ENCODE measurements at regions not wholly inside any gene's neighbourhood (a gene's known extent, or its start where the extent isn't known, plus 50 kb on each side); places are given as distances from the start of the nearest gene placed in this dataset.

- no peaks in the 10 kb centered on the region for H3K9me3 Mint-ChIP-seq
- no peaks in the 10 kb centered on the region for H4K20me1 ChIP-seq (replicated peaks; ENCODE audit: insufficient read depth)
- no peaks in the 10 kb centered on the region for H3K36me3 ChIP-seq (ENCODE audit: insufficient read depth)
- H3F3A ChIP-seq (replicated peaks; ENCODE audit: low read depth), result no peaks in the 10 kb centered on the region
- no peak overlapping the region for H2AFZ ChIP-seq
- no peak overlapping the region for H3K27ac Mint-ChIP-seq
- no peak overlapping the region for H3K27ac ChIP-seq (ENCODE audit: low read depth)
- H3K4me3 Mint-ChIP-seq, result no peak overlapping the region
- H3K4me1 Mint-ChIP-seq, result no peaks in the 10 kb centered on the region
- TF ChIP-seq ETS1 (IDR thresholded peaks at IDR 0.05), result no peak
- no peak for TF ChIP-seq ZNF114 (CRISPR knock-in tag; IDR thresholded peaks at IDR 0.05)
- TF ChIP-seq NANOG (IDR thresholded peaks at IDR 0.05; ENCODE audit: borderline replicate concordance), result no peak
- TF ChIP-seq JUNB (IDR thresholded peaks at IDR 0.05; ENCODE audit: unreplicated experiment), result no peak
- TF ChIP-seq, protein P1, sequence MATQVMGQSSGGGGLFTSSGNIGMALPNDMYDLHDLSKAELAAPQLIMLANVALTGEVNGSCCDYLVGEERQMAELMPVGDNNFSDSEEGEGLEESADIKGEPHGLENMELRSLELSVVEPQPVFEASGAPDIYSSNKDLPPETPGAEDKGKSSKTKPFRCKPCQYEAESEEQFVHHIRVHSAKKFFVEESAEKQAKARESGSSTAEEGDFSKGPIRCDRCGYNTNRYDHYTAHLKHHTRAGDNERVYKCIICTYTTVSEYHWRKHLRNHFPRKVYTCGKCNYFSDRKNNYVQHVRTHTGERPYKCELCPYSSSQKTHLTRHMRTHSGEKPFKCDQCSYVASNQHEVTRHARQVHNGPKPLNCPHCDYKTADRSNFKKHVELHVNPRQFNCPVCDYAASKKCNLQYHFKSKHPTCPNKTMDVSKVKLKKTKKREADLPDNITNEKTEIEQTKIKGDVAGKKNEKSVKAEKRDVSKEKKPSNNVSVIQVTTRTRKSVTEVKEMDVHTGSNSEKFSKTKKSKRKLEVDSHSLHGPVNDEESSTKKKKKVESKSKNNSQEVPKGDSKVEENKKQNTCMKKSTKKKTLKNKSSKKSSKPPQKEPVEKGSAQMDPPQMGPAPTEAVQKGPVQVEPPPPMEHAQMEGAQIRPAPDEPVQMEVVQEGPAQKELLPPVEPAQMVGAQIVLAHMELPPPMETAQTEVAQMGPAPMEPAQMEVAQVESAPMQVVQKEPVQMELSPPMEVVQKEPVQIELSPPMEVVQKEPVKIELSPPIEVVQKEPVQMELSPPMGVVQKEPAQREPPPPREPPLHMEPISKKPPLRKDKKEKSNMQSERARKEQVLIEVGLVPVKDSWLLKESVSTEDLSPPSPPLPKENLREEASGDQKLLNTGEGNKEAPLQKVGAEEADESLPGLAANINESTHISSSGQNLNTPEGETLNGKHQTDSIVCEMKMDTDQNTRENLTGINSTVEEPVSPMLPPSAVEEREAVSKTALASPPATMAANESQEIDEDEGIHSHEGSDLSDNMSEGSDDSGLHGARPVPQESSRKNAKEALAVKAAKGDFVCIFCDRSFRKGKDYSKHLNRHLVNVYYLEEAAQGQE (IDR thresholded peaks at IDR 0.05; ENCODE audit: unreplicated experiment), result no peak
- TF ChIP-seq CREB1 (CRISPR knock-in tag; IDR thresholded peaks at IDR 0.05; ENCODE audit: low read depth), result no peak
- TF ChIP-seq POLR2AphosphoS5 (IDR thresholded peaks at IDR 0.05; ENCODE audit: low read depth), result no peak
- no peak overlapping the region for H3K4me2 ChIP-seq
- no peak for ATAC-seq
- H3K9me2 ChIP-seq (ENCODE audit: insufficient read depth), result 0 out of 2 replicates have a peak, but pooled peaks cover under 1% of the 10 kb centered on the region
- H3K27me3 Mint-ChIP-seq (ENCODE audit: insufficient read depth, low read depth, poor library complexity), result no peaks in the 10 kb centered on the region
- no peaks in the 10 kb centered on the region for H3K36me3 Mint-ChIP-seq (ENCODE audit: low read depth)
- H3K4me3 ChIP-seq, result no peak overlapping the region
- H3K27me3 ChIP-seq (ENCODE audit: insufficient read depth), result no peaks in the 10 kb centered on the region
- H3K4me1 ChIP-seq (ENCODE audit: insufficient read depth), result no peaks in the 10 kb centered on the region
- DNase-seq (ENCODE audit: low spot score), result no peak
- H3K79me2 ChIP-seq (replicated peaks; ENCODE audit: insufficient read depth), result no peaks in the 10 kb centered on the region
Observed at GRCh38 chr14:53692451-53692850, 264.2 kb downstream of the BMP4 start.

GRCh38 chr14:53683229-53683628, 273.4 kb downstream of the BMP4 start:
- Histone ChIP-seq H3K79me2 (replicated peaks; ENCODE audit: insufficient read depth) (no peaks in the 10 kb centered on the region), H3K4me3 (no peak overlapping the region), H3K9me2 (ENCODE audit: insufficient read depth) (no peaks in the 10 kb centered on the region), H3K4me2 (no peak overlapping the region), H3F3A (replicated peaks; ENCODE audit: low read depth) (no peaks in the 10 kb centered on the region), H2AFZ (no peak overlapping the region), H3K36me3 (ENCODE audit: insufficient read depth) (no peaks in the 10 kb centered on the region; the same call in 1 of the 2 replicates), H3K4me1 (ENCODE audit: insufficient read depth) (no peaks in the 10 kb centered on the region), H3K27me3 (ENCODE audit: insufficient read depth) (no peaks in the 10 kb centered on the region), H3K27ac (ENCODE audit: low read depth) (no peak overlapping the region), H4K20me1 (replicated peaks; ENCODE audit: insufficient read depth) (no peaks in the 10 kb centered on the region)
- Mint-ChIP-seq H3K4me1 (no peaks in the 10 kb centered on the region), H3K9me3 (no peaks in the 10 kb centered on the region; the same call in 2 of the 3 replicates), H3K4me3 (no peak overlapping the region), H3K36me3 (ENCODE audit: low read depth) (no peaks in the 10 kb centered on the region), H3K27me3 (ENCODE audit: insufficient read depth, low read depth, poor library complexity) (peaks cover 4% of the 10 kb centered on the region), H3K27ac (no peak overlapping the region)
- DNase-seq (ENCODE audit: low spot score) (no peak), ATAC-seq (no peak)
- no peak for TF ChIP-seq EZH2phosphoT487 (IDR thresholded peaks at IDR 0.05; ENCODE audit: unreplicated experiment)
- TF ChIP-seq ZNF331 (CRISPR knock-in tag; IDR thresholded peaks at IDR 0.05; ENCODE audit: low read depth), result no peak
- TF ChIP-seq NANOG (IDR thresholded peaks at IDR 0.05; ENCODE audit: borderline replicate concordance), result no peak

Measured in GM23338 (cell line).